ENCODE measurements at regions not wholly inside any gene's neighbourhood (a gene's known extent, or its start where the extent isn't known, plus 50 kb on each side); places are given as distances from the start of the nearest gene placed in this dataset.

- Histone ChIP-seq H3K4me3 (ENCODE audit: low read depth in 1 of 2, low read length in 2 of 2) (peak overlapping the region; percentile 81 to 89), H3K9me3 (ENCODE audit: control insufficient read depth in 1 of 2, low read length in 2 of 2) (no peaks in the 10 kb centered on the region), H3K27me3 (ENCODE audit: low read depth, low read length) (peaks cover 16% of the 10 kb centered on the region), H3K4me1 (ENCODE audit: control insufficient read depth in 1 of 2, insufficient read depth in 2 of 2, low read length in 2 of 2) (no peaks in the 10 kb centered on the region), H3K27ac (ENCODE audit: low read length) (no peak overlapping the region), H3K36me3 (ENCODE audit: control insufficient read depth in 1 of 2, insufficient read depth in 2 of 2, low read length in 2 of 2) (no peaks in the 10 kb centered on the region)
Observed at GRCh38 chr6:165984729-165985275, 182.8 kb downstream of the TBXT start.

GRCh38 chr6:165983112-165984072 lies 184.3 kb downstream of the TBXT start:
- H3K9me3 ChIP-seq (ENCODE audit: control insufficient read depth in 1 of 2, low read length in 2 of 2), result no peaks in the 10 kb centered on the region
- no peaks in the 10 kb centered on the region for H3K36me3 ChIP-seq (ENCODE audit: control insufficient read depth in 1 of 2, insufficient read depth in 2 of 2, low read length in 2 of 2)
- H3K4me1 ChIP-seq (ENCODE audit: control insufficient read depth in 1 of 2, insufficient read depth in 2 of 2, low read length in 2 of 2), result no peaks in the 10 kb centered on the region
- H3K4me3 ChIP-seq (ENCODE audit: low read depth in 1 of 2, low read length in 2 of 2), result no peak overlapping the region
- peaks cover 16% of the 10 kb centered on the region for H3K27me3 ChIP-seq (ENCODE audit: low read depth, low read length)
- no peak overlapping the region for H3K27ac ChIP-seq (ENCODE audit: low read length)

GRCh38 chr6:165978476-165978875 lies 189.2 kb downstream of the TBXT start:
- no peak overlapping the region for H3K4me3 ChIP-seq (ENCODE audit: low read depth in 1 of 2, low read length in 2 of 2)
- no peak overlapping the region for H3K27ac ChIP-seq (ENCODE audit: low read length)

GRCh38 chr6:165976684-165977083 lies 191.0 kb downstream of the TBXT start:
- H3K4me1 ChIP-seq (ENCODE audit: control insufficient read depth in 1 of 2, insufficient read depth in 2 of 2, low read length in 2 of 2), result no peaks in the 10 kb centered on the region
- no peaks in the 10 kb centered on the region for H3K36me3 ChIP-seq (ENCODE audit: control insufficient read depth in 1 of 2, insufficient read depth in 2 of 2, low read length in 2 of 2)
- no peaks in the 10 kb centered on the region for H3K9me3 ChIP-seq (ENCODE audit: control insufficient read depth in 1 of 2, low read length in 2 of 2)
- no peak overlapping the region for H3K27ac ChIP-seq (ENCODE audit: low read length)
- no peak overlapping the region for H3K4me3 ChIP-seq (ENCODE audit: low read depth in 1 of 2, low read length in 2 of 2)
- no peaks in the 10 kb centered on the region for H3K27me3 ChIP-seq (ENCODE audit: low read depth, low read length)

More at GRCh38 chr6:165978476-165978875, 189.2 kb downstream of the TBXT start:
- H3K4me1 ChIP-seq (ENCODE audit: control insufficient read depth in 1 of 2, insufficient read depth in 2 of 2, low read length in 2 of 2), result no peaks in the 10 kb centered on the region
- no peaks in the 10 kb centered on the region for H3K27me3 ChIP-seq (ENCODE audit: low read depth, low read length)
- H3K9me3 ChIP-seq (ENCODE audit: control insufficient read depth in 1 of 2, low read length in 2 of 2), result no peaks in the 10 kb centered on the region
- no peaks in the 10 kb centered on the region for H3K36me3 ChIP-seq (ENCODE audit: control insufficient read depth in 1 of 2, insufficient read depth in 2 of 2, low read length in 2 of 2)

GRCh38 chr6:165974817-165975216 lies 192.8 kb downstream of the TBXT start:
- Histone ChIP-seq H3K4me1 (ENCODE audit: control insufficient read depth in 1 of 2, insufficient read depth in 2 of 2, low read length in 2 of 2) (no peaks in the 10 kb centered on the region), H3K4me3 (ENCODE audit: low read depth in 1 of 2, low read length in 2 of 2) (no peak overlapping the region), H3K36me3 (ENCODE audit: control insufficient read depth in 1 of 2, insufficient read depth in 2 of 2, low read length in 2 of 2) (no peaks in the 10 kb centered on the region), H3K9me3 (ENCODE audit: control insufficient read depth in 1 of 2, low read length in 2 of 2) (no peaks in the 10 kb centered on the region), H3K27me3 (ENCODE audit: low read depth, low read length) (no peaks in the 10 kb centered on the region), H3K27ac (ENCODE audit: low read length) (no peak overlapping the region)

- Histone ChIP-seq H3K36me3 (ENCODE audit: control insufficient read depth in 1 of 2, insufficient read depth in 2 of 2, low read length in 2 of 2) (no peaks in the 10 kb centered on the region), H3K4me1 (ENCODE audit: control insufficient read depth in 1 of 2, insufficient read depth in 2 of 2, low read length in 2 of 2) (no peaks in the 10 kb centered on the region), H3K9me3 (ENCODE audit: control insufficient read depth in 1 of 2, low read length in 2 of 2) (no peaks in the 10 kb centered on the region), H3K4me3 (ENCODE audit: low read depth in 1 of 2, low read length in 2 of 2) (no peak overlapping the region), H3K27me3 (ENCODE audit: low read depth, low read length) (no peaks in the 10 kb centered on the region), H3K27ac (ENCODE audit: low read length) (no peak overlapping the region)
Observed at GRCh38 chr6:165973473-165973872, 194.2 kb downstream of the TBXT start.

GRCh38 chr6:165972139-165972802 lies 195.4 kb downstream of the TBXT start:
- Histone ChIP-seq H3K4me1 (ENCODE audit: control insufficient read depth in 1 of 2, insufficient read depth in 2 of 2, low read length in 2 of 2) (no peaks in the 10 kb centered on the region), H3K27me3 (ENCODE audit: low read depth, low read length) (no peaks in the 10 kb centered on the region), H3K36me3 (ENCODE audit: control insufficient read depth in 1 of 2, insufficient read depth in 2 of 2, low read length in 2 of 2) (no peaks in the 10 kb centered on the region), H3K27ac (ENCODE audit: low read length) (no peak overlapping the region), H3K9me3 (ENCODE audit: control insufficient read depth in 1 of 2, low read length in 2 of 2) (no peaks in the 10 kb centered on the region), H3K4me3 (ENCODE audit: low read depth in 1 of 2, low read length in 2 of 2) (no peak overlapping the region)

GRCh38 chr6:165971202-165971601 lies 196.4 kb downstream of the TBXT start:
- no peaks in the 10 kb centered on the region for H3K36me3 ChIP-seq (ENCODE audit: control insufficient read depth in 1 of 2, insufficient read depth in 2 of 2, low read length in 2 of 2)
- H3K9me3 ChIP-seq (ENCODE audit: control insufficient read depth in 1 of 2, low read length in 2 of 2), result no peaks in the 10 kb centered on the region
- no peaks in the 10 kb centered on the region for H3K27me3 ChIP-seq (ENCODE audit: low read depth, low read length)
- no peak overlapping the region for H3K4me3 ChIP-seq (ENCODE audit: low read depth in 1 of 2, low read length in 2 of 2)
- H3K4me1 ChIP-seq (ENCODE audit: control insufficient read depth in 1 of 2, insufficient read depth in 2 of 2, low read length in 2 of 2), result no peaks in the 10 kb centered on the region
- H3K27ac ChIP-seq (ENCODE audit: low read length), result no peak overlapping the region

GRCh38 chr6:165970001-165970400 lies 197.7 kb downstream of the TBXT start:
- Histone ChIP-seq H3K4me1 (ENCODE audit: control insufficient read depth in 1 of 2, insufficient read depth in 2 of 2, low read length in 2 of 2) (no peaks in the 10 kb centered on the region), H3K27me3 (ENCODE audit: low read depth, low read length) (no peaks in the 10 kb centered on the region), H3K9me3 (ENCODE audit: control insufficient read depth in 1 of 2, low read length in 2 of 2) (no peaks in the 10 kb centered on the region), H3K4me3 (ENCODE audit: low read depth in 1 of 2, low read length in 2 of 2) (no peak overlapping the region), H3K36me3 (ENCODE audit: control insufficient read depth in 1 of 2, insufficient read depth in 2 of 2, low read length in 2 of 2) (no peaks in the 10 kb centered on the region), H3K27ac (ENCODE audit: low read length) (no peak overlapping the region)

- no peak overlapping the region for H3K27ac ChIP-seq (ENCODE audit: low read length)
- no peaks in the 10 kb centered on the region for H3K27me3 ChIP-seq (ENCODE audit: low read depth, low read length)
- H3K4me3 ChIP-seq (ENCODE audit: low read depth in 1 of 2, low read length in 2 of 2), result no peak overlapping the region
- H3K9me3 ChIP-seq (ENCODE audit: control insufficient read depth in 1 of 2, low read length in 2 of 2), result no peaks in the 10 kb centered on the region
- no peaks in the 10 kb centered on the region for H3K36me3 ChIP-seq (ENCODE audit: control insufficient read depth in 1 of 2, insufficient read depth in 2 of 2, low read length in 2 of 2)
- no peaks in the 10 kb centered on the region for H3K4me1 ChIP-seq (ENCODE audit: control insufficient read depth in 1 of 2, insufficient read depth in 2 of 2, low read length in 2 of 2)
Observed at GRCh38 chr6:165969184-165969583, 198.5 kb downstream of the TBXT start.

GRCh38 chr6:165968408-165968807 lies 199.2 kb downstream of the TBXT start:
- Histone ChIP-seq H3K9me3 (ENCODE audit: control insufficient read depth in 1 of 2, low read length in 2 of 2) (no peaks in the 10 kb centered on the region), H3K27me3 (ENCODE audit: low read depth, low read length) (no peaks in the 10 kb centered on the region), H3K36me3 (ENCODE audit: control insufficient read depth in 1 of 2, insufficient read depth in 2 of 2, low read length in 2 of 2) (no peaks in the 10 kb centered on the region), H3K4me1 (ENCODE audit: control insufficient read depth in 1 of 2, insufficient read depth in 2 of 2, low read length in 2 of 2) (no peaks in the 10 kb centered on the region), H3K27ac (ENCODE audit: low read length) (no peak overlapping the region), H3K4me3 (ENCODE audit: low read depth in 1 of 2, low read length in 2 of 2) (no peak overlapping the region)

All from muscle layer of duodenum (tissue), 2 donors.